Right ventricle myocardium inferior (tissue), 1 donor: ENCODE measurements at regions not wholly inside any gene's neighbourhood (a gene's known extent, or its start where the extent isn't known, plus 50 kb on each side); places are given as distances from the start of the nearest gene placed in this dataset.

Source experiments
- ATAC-seq: fragments of 200-7000 bp; cut with Tn5 transposase; one replicate; pipeline ENCODE4 v1.9.1; 2020; ENCODE audit warnings: mild to moderate bottlenecking, moderate library complexity
- DNase-seq: peaks from one replicate; pipeline ENCODE4 v3.0.0; 2021; ENCODE audit errors: missing footprints
- intact Hi-C: fragments of 100-400 bp; cut with DNase I; formaldehyde crosslinking; loops from one replicate; pipeline ENCODE4 v1.11.0; 2022
- donor health status: DM: no; HTN: yes; CAD: no; lungs with severe emphysema.

DNA sequence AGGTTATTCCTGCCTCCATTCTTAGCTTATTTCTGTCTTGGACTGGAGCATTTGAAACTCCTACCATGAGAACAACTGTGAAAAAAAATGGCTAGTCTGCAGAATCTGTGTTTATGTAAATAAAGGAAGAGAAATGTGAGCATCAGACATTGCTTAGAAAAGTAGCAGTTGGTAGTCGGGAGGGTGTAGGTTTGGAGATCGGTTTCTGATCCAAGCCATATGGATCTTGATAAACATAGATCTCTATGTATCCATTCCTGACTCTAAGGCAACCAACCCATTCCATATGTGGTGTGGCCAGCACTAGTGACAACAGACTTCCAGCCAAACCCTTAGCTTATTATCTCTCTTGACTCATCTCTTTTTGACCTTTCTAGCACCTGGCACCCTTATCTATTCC lies 127.1 kb downstream of the NMUR2 start:
- ATAC-seq (no peak), DNase-seq (no peak)
- intact Hi-C loops = loop anchor here (2.0 kb wide), 1 partner anchor 455 kb away; no protein-coding TSS in a partner anchor

DNA sequence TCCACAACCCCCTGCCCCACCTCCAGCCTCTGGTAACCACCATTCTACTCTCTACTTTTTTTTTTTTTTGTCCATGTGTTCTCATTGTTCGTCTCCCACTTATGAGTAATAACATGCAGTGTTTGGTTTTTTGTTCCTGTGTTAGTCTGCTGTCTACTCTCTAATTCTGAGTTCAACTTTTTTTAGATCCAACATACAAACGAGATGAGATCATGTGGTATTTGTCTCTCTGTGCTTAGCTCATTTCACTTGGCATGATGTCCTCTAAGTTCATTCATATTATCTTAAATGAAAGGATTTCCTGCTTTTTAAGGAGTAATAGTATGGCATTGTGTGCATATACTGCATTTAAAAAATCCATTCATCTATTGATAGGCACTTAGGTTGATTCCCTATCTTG lies 130.9 kb downstream of the NMUR2 start:
- no peak for DNase-seq
- intact Hi-C loops = loop anchor here (5.0 kb wide), 3 partner anchors 78 to 233 kb away; no protein-coding TSS in a partner anchor
- ATAC-seq = peak; percentile 46

DNA sequence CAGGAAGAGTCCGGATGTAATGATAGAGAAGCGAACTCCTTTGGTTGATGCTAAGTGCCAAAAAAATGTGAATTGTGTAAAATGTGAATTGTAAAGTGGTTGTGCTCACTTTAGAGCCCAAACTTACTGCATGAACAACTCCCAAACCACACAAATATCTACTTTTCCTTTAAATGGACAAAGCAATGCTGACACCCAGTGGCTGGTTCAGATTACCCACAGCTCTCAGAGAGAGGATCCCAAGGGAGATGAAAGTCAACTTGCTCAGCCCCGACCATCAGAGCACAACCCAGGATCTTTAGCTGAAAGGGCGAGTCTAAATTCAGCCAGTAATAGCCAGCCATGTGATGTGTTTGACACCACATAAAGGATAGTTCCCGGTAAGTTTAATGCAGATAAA lies 133.7 kb downstream of the NMUR2 start:
- intact Hi-C loops = loop anchor here (2.0 to 5.0 kb wide), 5 partner anchors 81 to 447 kb away; no protein-coding TSS in a partner anchor
- ATAC-seq (peak; percentile 76), DNase-seq (no peak)

DNA sequence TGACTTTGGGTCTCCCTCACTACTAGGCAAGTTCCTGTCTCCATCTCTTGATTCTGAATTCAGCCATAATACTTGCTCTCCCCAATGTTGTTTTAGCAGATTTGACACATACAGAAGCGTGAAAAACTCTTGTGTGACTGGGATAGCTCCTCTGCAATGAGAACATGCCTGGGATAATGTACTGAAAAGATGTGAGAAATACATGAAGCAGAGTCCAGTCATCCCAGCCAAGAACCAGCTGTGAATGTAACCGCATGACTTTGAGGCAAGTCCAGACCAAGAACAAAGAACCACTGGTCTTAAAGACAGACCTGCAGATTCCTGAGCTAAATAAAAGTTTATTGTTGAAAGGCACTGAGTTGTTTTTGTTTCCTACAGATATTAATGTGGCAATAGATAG lies 135.0 kb downstream of the NMUR2 start:
- intact Hi-C loops = loop anchor here (2.0 to 5.0 kb wide), 5 partner anchors 82 to 445 kb away; no protein-coding TSS in a partner anchor
- ATAC-seq = peak; percentile 62

DNA sequence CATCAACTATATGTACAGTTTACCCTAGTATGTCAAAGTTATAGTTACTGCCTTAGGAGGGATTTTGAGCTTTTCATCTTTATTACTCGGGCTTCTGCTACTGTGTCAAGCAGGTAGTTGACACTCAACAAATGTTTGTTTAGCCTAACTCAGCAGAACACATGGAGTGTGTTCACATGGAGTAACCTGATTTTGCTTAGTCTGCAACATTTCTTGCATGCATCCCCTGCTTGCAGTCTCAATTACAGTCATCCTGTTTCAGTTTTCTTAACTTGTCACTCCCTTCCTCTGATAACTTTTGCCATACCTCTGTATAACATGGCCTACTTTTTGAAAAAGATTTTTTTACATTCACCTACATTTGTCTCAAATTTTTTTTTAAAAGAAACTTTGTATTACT lies 135.5 kb downstream of the NMUR2 start:
- intact Hi-C loops = no loop called here

More for the DNA sequence above, 135.0 kb downstream of the NMUR2 start:
- no peak for DNase-seq

DNA sequence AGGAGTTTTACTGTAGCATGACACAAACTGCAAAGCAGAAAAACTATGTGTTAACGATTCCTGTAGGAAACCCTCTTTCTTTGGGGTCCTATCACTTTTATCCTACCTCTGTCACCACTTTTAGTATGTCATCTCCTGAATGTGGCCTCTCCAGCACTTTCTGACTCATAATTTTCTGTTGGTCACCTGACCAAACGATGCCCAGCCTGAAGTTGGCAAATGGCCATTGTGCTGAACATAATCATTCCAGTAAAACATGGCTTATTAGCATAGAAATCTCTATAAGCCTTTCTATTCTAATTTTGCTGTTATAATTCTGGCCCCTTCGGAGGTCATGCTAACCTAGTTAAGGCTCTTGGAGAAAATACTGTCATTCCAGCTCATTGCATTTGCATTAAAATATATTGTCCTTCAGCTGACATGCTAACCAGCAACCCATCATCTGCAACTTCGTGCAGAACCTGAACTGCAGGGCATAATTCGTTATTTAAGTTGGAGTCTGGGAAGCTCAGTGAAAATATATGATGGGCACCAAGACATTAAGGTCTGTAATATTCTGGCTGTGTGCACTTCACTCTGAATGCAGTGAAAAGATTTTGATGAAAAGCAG lies 140.3 kb downstream of the NMUR2 start:
- ATAC-seq (no peak), DNase-seq (no peak)
- intact Hi-C loops = loop anchor here (2.0 kb wide), 1 partner anchor 40 kb away; no protein-coding TSS in a partner anchor

More for the DNA sequence above, 135.5 kb downstream of the NMUR2 start:
- DNase-seq (no peak), ATAC-seq (no peak)

DNA sequence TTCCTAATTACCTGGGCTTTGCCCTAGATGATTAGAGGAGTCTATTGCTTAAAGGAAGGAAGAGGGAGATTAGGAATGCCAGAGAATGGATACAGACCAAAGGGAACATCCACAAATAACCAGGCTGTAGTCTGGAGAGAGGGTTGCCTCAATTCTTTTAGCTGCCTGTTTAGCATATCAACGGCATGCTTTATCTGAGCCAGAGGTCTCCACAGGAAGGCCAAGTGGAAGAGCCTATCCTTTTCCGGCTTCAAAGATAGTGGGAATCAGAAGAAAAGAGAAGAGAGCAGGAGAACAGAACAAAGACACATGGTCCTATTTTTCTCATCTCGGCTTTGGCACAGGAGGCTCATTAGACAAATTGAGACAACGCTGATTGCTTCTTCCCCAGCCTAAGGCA lies 142.4 kb downstream of the NMUR2 start:
- intact Hi-C loops = no loop called here
- DNase-seq (no peak), ATAC-seq (no peak)

DNA sequence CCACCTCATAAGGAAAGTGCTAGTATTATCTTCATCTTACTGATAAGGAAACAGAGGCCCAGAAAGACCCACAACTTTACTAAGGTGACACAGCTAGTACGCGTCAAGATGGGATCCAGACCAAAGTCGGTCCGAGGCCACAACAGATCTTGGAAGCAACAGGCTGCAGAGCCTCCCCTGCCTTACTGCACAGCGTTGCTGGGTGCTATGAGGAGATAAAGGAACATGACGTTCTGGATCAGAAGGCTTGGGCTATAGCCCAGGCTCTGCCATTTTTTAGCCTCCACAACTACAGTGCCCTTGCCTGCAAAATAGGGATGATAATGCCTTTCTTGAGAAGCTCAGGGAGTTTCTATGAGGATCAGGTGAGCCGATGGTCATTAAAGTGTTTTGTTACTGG lies 144.1 kb downstream of the NMUR2 start:
- intact Hi-C loops = no loop called here
- ATAC-seq (no peak), DNase-seq (no peak)

DNA sequence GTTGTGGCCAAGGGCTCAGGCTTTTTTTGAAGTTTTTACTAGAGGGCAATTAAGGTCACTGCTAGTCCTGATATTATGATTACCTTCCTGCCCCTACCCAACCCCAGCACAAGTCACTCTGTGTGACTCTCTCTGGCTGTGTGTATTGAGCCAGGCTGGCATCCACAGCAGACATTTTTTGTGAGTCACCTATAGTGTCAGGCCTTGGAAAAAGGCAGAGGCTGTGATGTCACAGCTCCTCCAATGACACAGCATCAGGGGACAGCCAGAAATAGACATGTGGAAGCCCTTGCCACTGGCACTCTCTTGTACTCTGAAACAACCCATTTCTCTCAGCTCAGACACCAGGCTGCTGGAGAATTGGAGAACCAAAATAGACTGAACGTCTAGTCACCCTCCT lies 145.4 kb downstream of the NMUR2 start:
- intact Hi-C loops = no loop called here
- peak; percentile 71 for ATAC-seq
- DNase-seq = no peak

DNA sequence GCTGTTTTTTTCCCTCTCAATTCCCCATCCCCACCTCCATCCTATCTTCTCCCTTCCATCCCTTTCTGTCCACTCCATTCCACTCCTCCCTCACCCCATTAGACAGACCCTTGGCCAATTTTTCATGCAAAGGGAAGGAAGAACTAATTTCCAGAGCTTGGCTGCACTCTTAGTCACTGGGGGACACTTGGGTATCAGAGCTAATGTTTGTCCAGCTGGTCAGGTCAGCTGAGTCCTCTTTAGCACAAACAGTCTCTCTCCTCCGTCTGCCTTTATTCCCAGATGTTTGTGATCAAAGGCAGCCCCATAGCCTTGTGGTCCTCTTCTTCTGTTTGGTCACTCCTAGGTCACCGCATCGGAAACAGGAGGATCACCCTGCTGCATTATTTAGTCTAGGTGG lies 148.5 kb downstream of the NMUR2 start:
- no peak for ATAC-seq
- intact Hi-C loops = no loop called here
- no peak for DNase-seq

DNA sequence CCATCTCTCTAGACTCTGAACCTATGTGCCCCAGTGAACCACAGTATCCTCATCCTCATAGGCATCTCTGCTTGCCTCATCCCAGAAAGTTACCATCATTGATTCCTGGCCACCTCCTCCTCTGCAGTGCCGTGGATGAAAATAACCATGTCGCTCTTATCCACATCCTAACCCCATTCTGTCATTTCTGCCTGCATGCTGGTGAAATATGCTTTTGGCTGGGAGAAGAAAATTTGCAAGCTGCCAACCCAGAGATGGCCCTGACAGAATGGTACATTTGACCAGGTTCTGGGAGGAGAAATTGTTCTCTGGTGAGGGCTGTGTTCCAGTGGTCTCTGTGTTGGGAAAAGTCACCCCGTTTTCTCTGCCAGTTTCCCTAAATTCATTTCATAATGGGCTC lies 149.7 kb downstream of the NMUR2 start:
- no peak for ATAC-seq
- no peak for DNase-seq
- intact Hi-C loops = no loop called here

DNA sequence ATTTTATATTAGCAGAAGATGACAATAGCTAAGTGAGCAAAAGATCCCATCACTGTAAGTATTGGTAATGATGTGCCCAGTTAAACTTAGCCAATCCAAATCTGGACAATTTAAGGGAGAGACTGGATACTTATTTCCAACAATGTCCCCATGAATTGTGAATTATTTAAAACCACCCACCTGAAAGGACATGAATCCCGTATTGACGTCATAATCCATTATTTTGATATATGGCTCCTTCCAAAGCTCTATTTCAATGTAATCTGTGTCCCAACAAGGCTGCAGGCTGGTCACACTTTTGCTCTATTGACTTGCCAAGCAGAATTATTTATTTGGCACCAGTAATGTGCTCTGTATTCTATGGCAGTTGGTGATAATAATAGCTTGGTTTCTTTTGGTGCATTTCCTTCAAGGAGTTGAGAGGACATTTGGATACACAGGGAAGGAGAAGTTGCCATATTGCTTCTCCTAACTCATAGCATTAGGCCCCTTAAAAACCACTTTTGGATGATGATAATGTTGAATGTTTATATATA lies 157.2 kb downstream of the NMUR2 start:
- intact Hi-C loops = no loop called here
- no peak for ATAC-seq

DNA sequence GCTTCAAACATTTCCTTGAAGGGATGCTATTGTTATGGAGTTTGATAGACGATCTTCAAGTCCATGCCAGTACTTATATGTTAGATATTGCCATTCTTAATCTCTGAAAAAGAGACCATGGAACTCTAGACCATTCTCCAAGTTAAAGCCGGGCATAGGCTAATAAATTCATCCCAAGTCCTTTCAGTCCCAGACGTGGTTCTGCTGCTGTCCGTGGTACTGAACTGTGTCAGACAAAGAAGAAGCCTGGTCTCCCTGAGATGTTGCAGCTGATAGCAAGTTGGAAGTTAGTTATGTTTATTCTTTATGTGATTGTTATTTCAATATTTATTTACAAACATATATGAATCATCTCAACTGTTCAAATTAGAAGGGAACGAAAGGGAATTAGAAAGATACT lies 158.7 kb downstream of the NMUR2 start:
- ATAC-seq = no peak
- intact Hi-C loops = no loop called here
- DNase-seq = no peak

More for the DNA sequence above, 157.2 kb downstream of the NMUR2 start:
- no peak for DNase-seq

DNA sequence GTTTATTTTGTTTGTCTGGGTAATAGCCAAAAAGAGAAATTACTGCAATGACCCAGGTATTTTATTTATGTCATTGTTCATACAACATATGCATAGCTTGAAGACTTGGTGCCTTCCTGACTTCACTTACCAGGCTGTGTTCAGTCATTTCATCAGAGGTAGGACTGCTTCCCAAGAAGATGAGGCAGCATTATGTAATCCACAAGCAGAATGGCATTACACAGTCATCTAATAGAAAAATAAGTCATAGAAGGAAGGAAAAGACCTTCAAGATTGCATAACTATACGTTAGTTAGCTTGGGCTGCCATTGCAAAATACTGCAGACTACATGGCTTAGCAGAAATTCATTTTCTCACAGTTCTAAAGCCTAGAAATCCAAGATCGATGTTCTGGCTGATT lies 167.5 kb downstream of the NMUR2 start:
- no peak for ATAC-seq
- intact Hi-C loops = no loop called here
- no peak for DNase-seq

DNA sequence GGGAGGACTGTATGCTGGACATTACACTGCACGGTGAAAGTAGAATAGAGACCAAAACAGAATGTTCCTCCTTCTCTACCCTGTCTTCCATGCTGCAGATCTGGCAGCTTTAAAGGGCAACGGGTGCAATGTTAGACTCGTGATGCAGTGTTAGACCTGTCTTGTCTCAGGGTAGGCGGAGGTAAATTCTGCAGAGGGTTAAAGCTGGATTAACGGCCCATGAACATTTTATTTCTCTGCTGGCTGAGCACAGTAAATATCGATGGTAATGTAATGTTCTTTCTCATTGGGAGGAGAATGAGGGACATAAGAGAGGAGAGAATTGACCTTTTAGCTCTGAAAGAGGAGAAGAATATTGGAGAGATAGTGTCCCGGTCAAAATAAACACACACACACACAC lies 178.9 kb downstream of the NMUR2 start:
- intact Hi-C loops = no loop called here
- ATAC-seq (no peak), DNase-seq (no peak)

DNA sequence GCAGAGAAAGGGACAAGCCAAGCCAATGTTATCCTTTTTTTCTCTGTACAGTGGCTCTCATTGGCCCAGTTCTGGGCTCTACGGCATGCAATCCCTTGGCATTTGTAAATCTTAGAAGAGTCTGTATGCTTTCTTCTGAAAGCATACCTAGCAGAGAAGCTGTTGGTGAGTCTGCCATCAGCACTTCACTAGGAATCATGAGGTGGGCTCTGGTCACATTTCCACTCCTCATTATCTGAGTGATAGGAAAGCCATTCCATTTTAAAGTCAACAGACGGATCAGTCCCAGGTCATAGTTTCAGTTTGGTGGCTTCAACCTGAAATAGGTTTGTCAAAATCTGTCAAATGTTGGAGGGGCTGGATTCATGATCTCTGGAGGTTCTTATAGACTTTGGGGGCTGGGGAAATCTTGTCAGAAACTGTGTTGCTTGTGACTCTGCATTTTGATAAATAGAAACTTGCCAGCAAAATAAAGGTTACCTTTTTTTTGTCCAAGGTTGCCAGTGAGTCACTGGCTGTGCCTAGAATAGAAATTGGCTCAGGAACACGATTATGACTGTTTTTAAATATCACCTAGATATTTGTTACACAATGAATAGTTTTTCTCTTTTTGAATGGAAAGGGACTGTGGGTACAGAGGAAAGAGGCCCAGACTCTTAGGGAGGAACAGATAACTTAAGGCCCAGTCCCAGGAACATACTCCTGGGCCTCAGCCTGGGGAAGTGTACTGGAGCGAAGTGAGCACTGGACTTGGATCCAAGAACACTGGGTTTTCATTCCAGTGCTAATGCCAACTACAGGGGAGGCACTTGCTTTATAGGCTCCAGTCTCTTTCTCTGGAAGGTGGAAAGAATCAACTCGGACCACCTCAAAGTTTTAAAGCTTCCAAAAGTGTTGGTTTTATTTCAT lies 183.1 kb downstream of the NMUR2 start:
- ATAC-seq = peak; percentile 82
- intact Hi-C loops = no loop called here
- no peak for DNase-seq

DNA sequence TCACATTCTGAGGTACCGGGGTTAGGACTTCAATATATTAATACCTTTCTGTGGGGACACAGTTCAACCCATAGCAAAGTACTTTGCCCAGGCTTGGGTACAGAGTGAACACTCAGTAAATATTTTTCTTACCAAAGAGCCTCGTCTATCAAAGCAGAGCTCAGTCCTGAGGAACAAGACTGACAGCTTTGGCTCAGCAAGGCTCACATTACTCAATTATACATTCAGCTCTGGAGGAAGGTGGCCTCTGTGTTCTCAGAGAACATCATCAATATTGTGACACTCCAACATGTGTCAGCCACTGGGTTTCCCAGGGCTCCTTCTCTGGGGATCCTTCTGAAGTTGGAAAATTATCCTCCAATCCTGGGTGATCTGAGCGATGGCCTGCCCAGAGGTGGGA lies 186.4 kb downstream of the NMUR2 start:
- DNase-seq (no peak), ATAC-seq (no peak)
- intact Hi-C loops = no loop called here

DNA sequence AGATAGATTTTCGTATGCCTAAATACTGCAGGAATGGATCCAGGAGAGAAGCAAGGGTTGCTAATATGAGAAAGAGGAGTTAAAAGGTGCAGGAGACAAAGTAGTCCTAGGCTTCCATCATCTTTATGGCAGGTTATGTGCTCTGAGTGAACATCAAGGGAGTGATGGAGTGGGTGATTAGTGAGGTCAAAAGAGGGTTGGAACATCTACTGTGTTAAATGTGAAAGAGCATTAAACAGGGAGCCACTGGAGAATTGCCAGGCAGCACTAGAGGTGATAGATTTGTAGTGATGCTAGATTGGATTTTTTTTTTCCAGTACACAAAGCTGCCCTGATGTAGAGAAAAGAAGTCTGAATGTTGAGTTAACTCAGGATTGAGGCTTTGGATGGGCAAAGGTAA lies 199.3 kb downstream of the NMUR2 start:
- DNase-seq (no peak), ATAC-seq (no peak)
- intact Hi-C loops = no loop called here

DNA sequence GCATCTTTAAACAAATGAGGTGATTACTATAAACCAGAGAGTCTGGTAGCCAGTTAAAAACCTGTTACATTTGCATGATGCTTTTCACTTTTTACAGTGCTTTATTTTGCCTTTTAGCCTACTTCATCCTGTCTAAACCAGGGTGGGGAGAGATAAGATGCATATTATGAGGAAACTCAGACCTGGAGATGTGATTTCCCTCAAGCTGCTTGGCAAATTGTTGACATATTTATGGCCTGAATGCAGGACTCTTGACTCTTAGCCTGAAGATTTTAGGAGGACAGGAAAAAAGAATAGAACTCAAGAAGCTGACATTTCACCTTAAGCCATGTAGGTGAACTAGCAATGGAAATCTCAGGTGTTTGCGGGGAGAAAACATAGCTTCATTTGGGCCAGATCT lies 202.8 kb downstream of the NMUR2 start:
- intact Hi-C loops = no loop called here
- no peak for ATAC-seq
- no peak for DNase-seq
